HG03135 (cell line): ENCODE measurements at regions not wholly inside any gene's neighbourhood (a gene's known extent, or its start where the extent isn't known, plus 50 kb on each side); places are given as distances from the start of the nearest gene placed in this dataset.

Source experiments
- ATAC-seq: cut with Tn5 transposase; IDR thresholded peaks from one replicate; pipeline ENCODE4 v1.9.1; 2021; ENCODE audit warnings: mild to moderate bottlenecking, moderate library complexity; ENCODE audit not compliant: unreplicated experiment

- no peak for ATAC-seq
These were observed 132.3 kb downstream of the TINAG start for GRCh38 chr6:54440549-54440948.

GRCh38 chr6:54441020-54441419 lies 132.8 kb downstream of the TINAG start:
- no peak for ATAC-seq

GRCh38 chr6:54441687-54442248 lies 133.5 kb downstream of the TINAG start:
- ATAC-seq, result no peak

- ATAC-seq, result no peak
These were observed 137.0 kb downstream of the TINAG start for GRCh38 chr6:54445207-54445606.

- no peak for ATAC-seq
These were observed 140.4 kb downstream of the TINAG start for GRCh38 chr6:54448617-54449016.

- no peak for ATAC-seq
These were observed 143.3 kb downstream of the TINAG start for GRCh38 chr6:54451516-54451915.

- ATAC-seq, result no peak
These were observed 155.2 kb downstream of the TINAG start for GRCh38 chr6:54463354-54464024.

- no peak for ATAC-seq
These were observed 157.5 kb downstream of the TINAG start for GRCh38 chr6:54465649-54466300.

GRCh38 chr6:54467384-54467783 lies 159.1 kb downstream of the TINAG start:
- ATAC-seq, result no peak

- no peak for ATAC-seq
These were observed 165.1 kb downstream of the TINAG start for GRCh38 chr6:54473328-54473727.

- ATAC-seq, result no peak
These were observed 166.7 kb downstream of the TINAG start for GRCh38 chr6:54474898-54475297.

- ATAC-seq, result no peak
These were observed 172.8 kb downstream of the TINAG start for GRCh38 chr6:54481091-54481490.

GRCh38 chr6:54491431-54491830 lies 183.2 kb downstream of the TINAG start:
- ATAC-seq, result no peak

- ATAC-seq, result no peak
These were observed 184.9 kb downstream of the TINAG start for GRCh38 chr6:54493138-54493537.

- no peak for ATAC-seq
These were observed 194.9 kb downstream of the TINAG start for GRCh38 chr6:54503144-54503543.

- ATAC-seq, result no peak
These were observed 206.8 kb downstream of the TINAG start for GRCh38 chr6:54515013-54515412.

GRCh38 chr6:54515713-54516112 lies 207.5 kb downstream of the TINAG start:
- no peak for ATAC-seq

GRCh38 chr6:54516321-54516720 lies 208.1 kb downstream of the TINAG start:
- ATAC-seq, result no peak

- ATAC-seq, result no peak
These were observed 210.9 kb downstream of the TINAG start for GRCh38 chr6:54519161-54519560.

GRCh38 chr6:54525731-54526130 lies 217.5 kb downstream of the TINAG start:
- no peak for ATAC-seq

- ATAC-seq, result no peak
These were observed 225.3 kb downstream of the TINAG start for GRCh38 chr6:54533567-54533966.

- no peak for ATAC-seq
These were observed 227.3 kb downstream of the TINAG start for GRCh38 chr6:54535568-54535967.
